ENCODE measurements at regions not wholly inside any gene's neighbourhood (a gene's known extent, or its start where the extent isn't known, plus 50 kb on each side); places are given as distances from the start of the nearest gene placed in this dataset.
"Not testable (repeated sequence)": the region's sequence is repeated elsewhere in the genome, so short reads cannot be mapped to it uniquely, and the experiment has no call there.

DNA sequence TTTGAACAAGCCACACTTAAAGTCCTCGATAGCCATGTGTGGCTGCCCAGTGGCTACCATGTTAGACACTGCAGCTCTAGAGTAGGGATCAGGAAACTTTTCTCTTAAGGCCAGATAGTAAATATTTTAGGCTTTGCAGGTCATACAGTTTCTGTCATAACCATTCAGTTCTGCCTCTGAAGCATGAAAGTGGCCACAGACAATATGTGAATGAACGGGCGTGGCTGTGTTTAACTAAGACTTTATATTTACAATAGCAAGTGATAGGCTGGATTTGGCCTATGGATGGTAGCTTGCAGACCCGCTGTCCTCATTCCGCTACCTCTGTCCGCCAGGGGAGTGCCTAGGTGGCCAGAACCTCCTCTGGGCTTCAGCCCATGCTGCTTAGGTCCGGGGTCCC, 204.6 kb downstream of the LIPI start:
- not testable (repeated sequence) for TF ChIP-seq SMAD4 (CRISPR knock-in tag; conservative IDR thresholded peaks at IDR 0.05); TAF1 (IDR thresholded peaks at IDR 0.05; ENCODE audit: control insufficient read depth, extremely low read depth, insufficient read depth, low read length, severe bottlenecking); JUN (IDR thresholded peaks at IDR 0.05; ENCODE audit: borderline replicate concordance, low read depth, low read length); JUN (CRISPR knock-in tag; IDR thresholded peaks at IDR 0.05; ENCODE audit: borderline replicate concordance); KDM5B (IDR thresholded peaks at IDR 0.05; ENCODE audit: insufficient replicate concordance, low read depth, low read length); ELF1 (tag; IDR thresholded peaks at IDR 0.05); EP300 (IDR thresholded peaks at IDR 0.05; ENCODE audit: low read length)
- TF ChIP-seq, protein P1, sequence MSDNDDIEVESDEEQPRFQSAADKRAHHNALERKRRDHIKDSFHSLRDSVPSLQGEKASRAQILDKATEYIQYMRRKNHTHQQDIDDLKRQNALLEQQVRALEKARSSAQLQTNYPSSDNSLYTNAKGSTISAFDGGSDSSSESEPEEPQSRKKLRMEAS (CRISPR knock-in tag; IDR thresholded peaks at IDR 0.05) = not testable (repeated sequence)
